ENCODE measurements at regions not wholly inside any gene's neighbourhood (a gene's known extent, or its start where the extent isn't known, plus 50 kb on each side); places are given as distances from the start of the nearest gene placed in this dataset.

GRCh38 chr1:87730274-87731216 lies 401.9 kb downstream of the LMO4 start:
- intact Hi-C loops (cut with micrococcal nuclease), result no loop called here
- H4K20me1 ChIP-seq (ENCODE audit: insufficient read depth, low read length), result no peaks in the 10 kb centered on the region
- H3K4me2 ChIP-seq (replicated peaks; ENCODE audit: extremely low read depth, low read length, poor library complexity, severe bottlenecking), result no peak overlapping the region
- no peak overlapping the region for H2AFZ ChIP-seq (ENCODE audit: insufficient read depth, low read depth, low read length, poor library complexity, severe bottlenecking)
- H3K36me3 ChIP-seq (replicated peaks in 1 of 2; ENCODE audit: control insufficient read depth in 1 of 2, insufficient read depth in 2 of 2, low read length in 2 of 2), result no peaks in the 10 kb centered on the region
- 89% methylated on average over 5 of the region's 9 CpGs for WGBS (ENCODE audit: insufficient coverage)
- H3K9me3 ChIP-seq (replicated peaks in 1 of 2; ENCODE audit: control insufficient read depth in 1 of 2, insufficient read depth in 1 of 2, low read length in 2 of 2), result no peaks in the 10 kb centered on the region
- no peaks in the 10 kb centered on the region for H3K4me1 Mint-ChIP-seq
- no peaks in the 10 kb centered on the region for H3K4me1 ChIP-seq (ENCODE audit: control insufficient read depth in 1 of 2, insufficient read depth in 2 of 2, low read length in 2 of 2)
- H3K4me3 ChIP-seq (replicated peaks in 1 of 3; ENCODE audit: low read depth in 2 of 3, low read length in 3 of 3), result no peak overlapping the region
- peaks cover 0 to 5% (median 0%) of the 10 kb centered on the region in 7 donors for H3K9me3 Mint-ChIP-seq
- H3K36me3 Mint-ChIP-seq, result no peaks in the 10 kb centered on the region
- no peaks in the 10 kb centered on the region for H3K79me2 ChIP-seq (ENCODE audit: insufficient read depth, low read length)
- DNase-seq, result no peak
- no peak for TF ChIP-seq CTCF (IDR thresholded peaks at IDR 0.05)
- no peak overlapping the region for H3K9ac ChIP-seq (ENCODE audit: insufficient read depth, low read length, poor library complexity, severe bottlenecking)
- no peak overlapping the region for H3K4me3 Mint-ChIP-seq
- no peaks in the 10 kb centered on the region for H3K27me3 ChIP-seq (ENCODE audit: control insufficient read depth in 2 of 2, insufficient read depth in 2 of 2, low read length in 2 of 2)
- H3K27ac Mint-ChIP-seq, result no peak overlapping the region
- H3K27me3 Mint-ChIP-seq (ENCODE audit: low read depth in 3 of 3), result no peaks in the 10 kb centered on the region
- no peak overlapping the region for H3K27ac ChIP-seq (ENCODE audit: low read depth in 1 of 2, low read length in 2 of 2)

GRCh38 chr1:87733386-87733785 lies 404.7 kb downstream of the LMO4 start:
- no peak overlapping the region for H3K27ac Mint-ChIP-seq
- no peaks in the 10 kb centered on the region for H3K4me1 Mint-ChIP-seq
- no peaks in the 10 kb centered on the region for H3K79me2 ChIP-seq (ENCODE audit: insufficient read depth, low read length)

More at GRCh38 chr1:87733386-87733785, 404.7 kb downstream of the LMO4 start:
- H3K27me3 Mint-ChIP-seq (ENCODE audit: low read depth in 3 of 3), result no peaks in the 10 kb centered on the region
- H3K4me2 ChIP-seq (replicated peaks; ENCODE audit: extremely low read depth, low read length, poor library complexity, severe bottlenecking), result no peak overlapping the region
- no peak overlapping the region for H3K27ac ChIP-seq (ENCODE audit: low read depth in 1 of 2, low read length in 2 of 2)
- H3K9ac ChIP-seq (ENCODE audit: insufficient read depth, low read length, poor library complexity, severe bottlenecking), result no peak overlapping the region
- no peaks in the 10 kb centered on the region for H3K27me3 ChIP-seq (ENCODE audit: control insufficient read depth in 2 of 2, insufficient read depth in 2 of 2, low read length in 2 of 2)
- no peaks in the 10 kb centered on the region for H3K36me3 Mint-ChIP-seq
- H2AFZ ChIP-seq (ENCODE audit: insufficient read depth, low read depth, low read length, poor library complexity, severe bottlenecking), result no peak overlapping the region
- H3K36me3 ChIP-seq (replicated peaks in 1 of 2; ENCODE audit: control insufficient read depth in 1 of 2, insufficient read depth in 2 of 2, low read length in 2 of 2), result no peaks in the 10 kb centered on the region
- no peak overlapping the region for H3K4me3 Mint-ChIP-seq
- no peak for TF ChIP-seq CTCF (IDR thresholded peaks at IDR 0.05)
- H3K4me1 ChIP-seq (ENCODE audit: control insufficient read depth in 1 of 2, insufficient read depth in 2 of 2, low read length in 2 of 2), result no peaks in the 10 kb centered on the region
- no peak for DNase-seq
- intact Hi-C loops (cut with micrococcal nuclease), result no loop called here
- no peak overlapping the region for H3K4me3 ChIP-seq (replicated peaks in 1 of 3; ENCODE audit: low read depth in 2 of 3, low read length in 3 of 3)
- H3K9me3 Mint-ChIP-seq, result peaks cover 0 to 6% (median 0%) of the 10 kb centered on the region in 7 donors
- H4K20me1 ChIP-seq (ENCODE audit: insufficient read depth, low read length), result no peaks in the 10 kb centered on the region
- H3K9me3 ChIP-seq (replicated peaks in 1 of 2; ENCODE audit: control insufficient read depth in 1 of 2, insufficient read depth in 1 of 2, low read length in 2 of 2), result no peaks in the 10 kb centered on the region

All from CD14-positive monocyte (primary cell).